ENCODE measurements at regions not wholly inside any gene's neighbourhood (a gene's known extent, or its start where the extent isn't known, plus 50 kb on each side); places are given as distances from the start of the nearest gene placed in this dataset.

GRCh38 chr7:4399596-4399995 lies 282.5 kb upstream of the FOXK1 start:
- no peak for TF ChIP-seq SPI1 (IDR thresholded peaks at IDR 0.05; ENCODE audit: borderline replicate concordance, low read depth)
- TF ChIP-seq, protein P1, sequence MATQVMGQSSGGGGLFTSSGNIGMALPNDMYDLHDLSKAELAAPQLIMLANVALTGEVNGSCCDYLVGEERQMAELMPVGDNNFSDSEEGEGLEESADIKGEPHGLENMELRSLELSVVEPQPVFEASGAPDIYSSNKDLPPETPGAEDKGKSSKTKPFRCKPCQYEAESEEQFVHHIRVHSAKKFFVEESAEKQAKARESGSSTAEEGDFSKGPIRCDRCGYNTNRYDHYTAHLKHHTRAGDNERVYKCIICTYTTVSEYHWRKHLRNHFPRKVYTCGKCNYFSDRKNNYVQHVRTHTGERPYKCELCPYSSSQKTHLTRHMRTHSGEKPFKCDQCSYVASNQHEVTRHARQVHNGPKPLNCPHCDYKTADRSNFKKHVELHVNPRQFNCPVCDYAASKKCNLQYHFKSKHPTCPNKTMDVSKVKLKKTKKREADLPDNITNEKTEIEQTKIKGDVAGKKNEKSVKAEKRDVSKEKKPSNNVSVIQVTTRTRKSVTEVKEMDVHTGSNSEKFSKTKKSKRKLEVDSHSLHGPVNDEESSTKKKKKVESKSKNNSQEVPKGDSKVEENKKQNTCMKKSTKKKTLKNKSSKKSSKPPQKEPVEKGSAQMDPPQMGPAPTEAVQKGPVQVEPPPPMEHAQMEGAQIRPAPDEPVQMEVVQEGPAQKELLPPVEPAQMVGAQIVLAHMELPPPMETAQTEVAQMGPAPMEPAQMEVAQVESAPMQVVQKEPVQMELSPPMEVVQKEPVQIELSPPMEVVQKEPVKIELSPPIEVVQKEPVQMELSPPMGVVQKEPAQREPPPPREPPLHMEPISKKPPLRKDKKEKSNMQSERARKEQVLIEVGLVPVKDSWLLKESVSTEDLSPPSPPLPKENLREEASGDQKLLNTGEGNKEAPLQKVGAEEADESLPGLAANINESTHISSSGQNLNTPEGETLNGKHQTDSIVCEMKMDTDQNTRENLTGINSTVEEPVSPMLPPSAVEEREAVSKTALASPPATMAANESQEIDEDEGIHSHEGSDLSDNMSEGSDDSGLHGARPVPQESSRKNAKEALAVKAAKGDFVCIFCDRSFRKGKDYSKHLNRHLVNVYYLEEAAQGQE (IDR thresholded peaks at IDR 0.05; ENCODE audit: insufficient replicate concordance, low read depth), result no peak
- no peak for TF ChIP-seq GABPA (IDR thresholded peaks at IDR 0.05; ENCODE audit: low read depth)
- TF ChIP-seq POLR2AphosphoS5 (IDR thresholded peaks at IDR 0.05; ENCODE audit: low read depth), result no peak
- TF ChIP-seq CTCF (IDR thresholded peaks at IDR 0.05; ENCODE audit: insufficient read depth, low read length), result no peak
- no peak overlapping the region for H3K4me3 ChIP-seq (replicated peaks; ENCODE audit: insufficient read depth, low read length)
- no peak overlapping the region for H3K27ac ChIP-seq (replicated peaks)
- no peaks in the 10 kb centered on the region for H3K27me3 ChIP-seq (ENCODE audit: insufficient read depth, poor library complexity, severe bottlenecking)
- no peak for DNase-seq (ENCODE audit: low read depth in 1 of 2, low spot score in 1 of 2)

DNA sequence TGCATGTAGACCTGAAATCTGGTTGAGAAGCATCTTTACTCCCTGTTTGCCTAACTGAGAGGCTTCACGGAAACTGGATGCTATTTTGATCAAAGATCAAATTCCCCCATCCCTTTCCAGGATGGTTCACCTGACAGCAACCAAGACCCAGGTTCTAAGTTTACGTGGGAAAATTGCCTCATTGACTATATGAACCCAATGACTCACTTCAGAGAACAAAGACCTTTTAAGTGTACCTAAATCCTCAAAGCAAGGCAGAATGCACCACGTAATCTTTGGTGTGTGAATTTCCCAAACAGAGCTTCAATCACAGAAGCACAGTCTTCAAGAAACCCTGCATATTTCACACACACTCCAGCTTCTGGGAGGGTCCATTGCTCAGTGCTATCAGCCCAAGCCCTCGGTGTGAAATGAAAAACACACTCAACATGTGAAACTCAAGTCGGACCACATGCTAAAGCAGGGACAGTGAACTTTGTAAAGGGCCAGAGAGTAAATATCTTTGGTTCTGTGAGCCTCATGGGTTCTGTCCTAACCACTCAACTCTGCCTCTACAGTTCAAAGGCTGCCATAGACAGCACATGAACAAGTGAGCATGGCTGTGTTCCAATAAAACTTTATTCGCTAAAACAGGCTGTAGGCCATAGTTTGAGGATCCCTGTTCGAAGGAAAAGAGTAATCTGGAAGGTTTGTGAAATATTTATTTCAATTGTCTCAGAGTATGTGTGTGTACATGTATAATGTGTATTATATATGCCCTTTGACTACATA lies 275.6 kb upstream of the FOXK1 start:
- H3K4me3 ChIP-seq (replicated peaks; ENCODE audit: insufficient read depth, low read length), result no peak overlapping the region
- TF ChIP-seq CTCF (IDR thresholded peaks at IDR 0.05; ENCODE audit: insufficient read depth, low read length), result no peak
- no peak for TF ChIP-seq POLR2AphosphoS5 (IDR thresholded peaks at IDR 0.05; ENCODE audit: low read depth)
- TF ChIP-seq, protein P1 (IDR thresholded peaks at IDR 0.05; ENCODE audit: insufficient replicate concordance, low read depth), result no peak
- TF ChIP-seq SPI1 (IDR thresholded peaks at IDR 0.05; ENCODE audit: borderline replicate concordance, low read depth), result no peak
- no peak for TF ChIP-seq GABPA (IDR thresholded peaks at IDR 0.05; ENCODE audit: low read depth)
- H3K27me3 ChIP-seq (ENCODE audit: insufficient read depth, poor library complexity, severe bottlenecking), result no peaks in the 10 kb centered on the region
- DNase-seq (ENCODE audit: low read depth in 1 of 2, low spot score in 1 of 2), result no peak
- H3K27ac ChIP-seq (replicated peaks), result no peak overlapping the region

- TF ChIP-seq, protein P1 (IDR thresholded peaks at IDR 0.05; ENCODE audit: insufficient replicate concordance, low read depth), result no peak
- TF ChIP-seq POLR2AphosphoS5 (IDR thresholded peaks at IDR 0.05; ENCODE audit: low read depth) (no peak), CTCF (IDR thresholded peaks at IDR 0.05; ENCODE audit: insufficient read depth, low read length) (no peak), SPI1 (IDR thresholded peaks at IDR 0.05; ENCODE audit: borderline replicate concordance, low read depth) (no peak)
- no peak for DNase-seq (ENCODE audit: low read depth in 1 of 2, low spot score in 1 of 2)
- H3K27me3 ChIP-seq (ENCODE audit: insufficient read depth, poor library complexity, severe bottlenecking), result no peaks in the 10 kb centered on the region
- no peak overlapping the region for H3K4me3 ChIP-seq (replicated peaks; ENCODE audit: insufficient read depth, low read length)
- no peak overlapping the region for H3K27ac ChIP-seq (replicated peaks)
Measured at GRCh38 chr7:4409946-4410345, 272.1 kb upstream of the FOXK1 start.
